AG04450 (cell line): ENCODE measurements at regions not wholly inside any gene's neighbourhood (a gene's known extent, or its start where the extent isn't known, plus 50 kb on each side); places are given as distances from the start of the nearest gene placed in this dataset.

Experiments used
- CTCF ChIA-PET: fragments of 300-600, 350-600 bp; formaldehyde crosslinking; extraction: SDS; loops from one replicate; lab custom pipeline; 2022; ENCODE audit warnings: antibody characterized with exemption, inconsistent platforms; lab: Charles Lee
- POLR2A ChIA-PET: fragments of 350-600 bp; formaldehyde crosslinking; extraction: SDS; loops from one replicate; lab custom pipeline; 2021; ENCODE audit warnings: antibody characterized with exemption, inconsistent platforms; lab: Yijun Ruan, JAX
- DNase-seq: peaks from one replicate; pipeline ENCODE4 v3.0.0-alpha.2; 2011; ENCODE audit warnings: low read depth, low spot score
- H3K27ac ChIP-seq: one replicate; pipeline ENCODE4 v1.5.1; 2012; ENCODE audit warnings: low read depth, low read length, control low read depth
- H3K27me3 ChIP-seq: one replicate; pipeline ENCODE4 v1.6.0; 2012; ENCODE audit warnings: low read length; ENCODE audit not compliant: control insufficient read depth, insufficient read depth
- H3K4me3 ChIP-seq: 2 replicates; pipeline ENCODE4 v1.5.1; 2011; ENCODE audit warnings: mild to moderate bottlenecking, low read depth, low read length, control low read depth
- H3K9me3 ChIP-seq: 2 replicates; pipeline ENCODE4 v1.5.1; 2012; ENCODE audit warnings: low read length; ENCODE audit not compliant: control insufficient read depth, insufficient read depth
- TF ChIP-seq, protein P1 (sequence below): IDR thresholded peaks from 2 replicates; pipeline ENCODE4 v1.5.1; 2011; ENCODE audit warnings: low read depth, low read length, control low read depth, inconsistent platforms

- POLR2A ChIA-PET = no interaction called here
- CTCF ChIA-PET = no interaction called here
- TF ChIP-seq, protein P1, sequence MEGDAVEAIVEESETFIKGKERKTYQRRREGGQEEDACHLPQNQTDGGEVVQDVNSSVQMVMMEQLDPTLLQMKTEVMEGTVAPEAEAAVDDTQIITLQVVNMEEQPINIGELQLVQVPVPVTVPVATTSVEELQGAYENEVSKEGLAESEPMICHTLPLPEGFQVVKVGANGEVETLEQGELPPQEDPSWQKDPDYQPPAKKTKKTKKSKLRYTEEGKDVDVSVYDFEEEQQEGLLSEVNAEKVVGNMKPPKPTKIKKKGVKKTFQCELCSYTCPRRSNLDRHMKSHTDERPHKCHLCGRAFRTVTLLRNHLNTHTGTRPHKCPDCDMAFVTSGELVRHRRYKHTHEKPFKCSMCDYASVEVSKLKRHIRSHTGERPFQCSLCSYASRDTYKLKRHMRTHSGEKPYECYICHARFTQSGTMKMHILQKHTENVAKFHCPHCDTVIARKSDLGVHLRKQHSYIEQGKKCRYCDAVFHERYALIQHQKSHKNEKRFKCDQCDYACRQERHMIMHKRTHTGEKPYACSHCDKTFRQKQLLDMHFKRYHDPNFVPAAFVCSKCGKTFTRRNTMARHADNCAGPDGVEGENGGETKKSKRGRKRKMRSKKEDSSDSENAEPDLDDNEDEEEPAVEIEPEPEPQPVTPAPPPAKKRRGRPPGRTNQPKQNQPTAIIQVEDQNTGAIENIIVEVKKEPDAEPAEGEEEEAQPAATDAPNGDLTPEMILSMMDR = no peak
These were observed 1448.3 kb downstream of the BRD1 start for GRCh38 chr22:48379371-48379770.

GRCh38 chr22:48378673-48379072, 1449.0 kb downstream of the BRD1 start:
- CTCF ChIA-PET = no interaction called here
- TF ChIP-seq, protein P1 = no peak

More at GRCh38 chr22:48379371-48379770, 1448.3 kb downstream of the BRD1 start:
- no peak overlapping the region for H3K4me3 ChIP-seq
- no peak overlapping the region for H3K27ac ChIP-seq
- H3K9me3 ChIP-seq = peaks cover 58% of the 10 kb centered on the region
- DNase-seq = no peak
- no peaks in the 10 kb centered on the region for H3K27me3 ChIP-seq

DNA sequence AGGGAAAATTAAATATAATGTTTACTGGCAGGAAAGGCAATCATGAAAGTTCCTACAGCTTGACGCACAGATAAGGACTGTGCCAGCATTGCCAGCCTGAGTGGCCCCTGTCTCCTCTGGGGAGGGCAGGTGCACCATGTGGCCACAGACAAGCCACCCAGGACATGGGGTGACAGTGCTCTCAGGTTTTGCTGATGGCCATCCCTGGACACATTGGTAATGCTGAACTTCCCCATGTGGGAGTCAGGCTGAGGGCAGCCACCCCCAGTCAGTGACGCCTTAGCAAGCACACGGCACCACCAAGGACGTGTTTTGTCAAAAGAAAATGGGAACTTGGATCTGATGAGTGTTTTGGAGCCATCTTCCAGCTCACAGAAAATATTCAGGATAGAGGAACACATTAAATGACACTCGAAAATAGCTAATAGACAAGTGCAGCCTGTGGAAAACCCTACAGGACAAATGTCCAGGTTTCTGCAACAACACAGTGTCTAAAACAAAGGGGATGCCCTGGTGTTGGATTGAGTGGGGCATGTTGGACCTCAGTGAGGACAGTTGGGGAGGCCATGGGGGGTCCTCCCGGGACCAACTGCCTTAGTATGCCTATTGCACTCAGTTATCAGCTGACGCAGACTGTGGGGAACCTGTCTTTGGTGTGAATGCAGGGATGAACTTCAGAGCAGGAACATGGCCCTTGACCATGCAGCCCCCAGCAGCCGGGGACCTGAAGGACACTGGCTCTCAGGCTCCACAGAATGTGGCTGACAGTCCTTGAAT, 1450.5 kb downstream of the BRD1 start:
- Histone ChIP-seq H3K4me3 (no peak overlapping the region), H3K9me3 (peaks cover 70% of the 10 kb centered on the region), H3K27me3 (no peaks in the 10 kb centered on the region), H3K27ac (no peak overlapping the region)
- no peak for DNase-seq
- POLR2A ChIA-PET = no interaction called here
- TF ChIP-seq, protein P1 = no peak
- CTCF ChIA-PET = no interaction called here

More at GRCh38 chr22:48378673-48379072, 1449.0 kb downstream of the BRD1 start:
- Histone ChIP-seq H3K27me3 (no peaks in the 10 kb centered on the region), H3K9me3 (peaks cover 62% of the 10 kb centered on the region), H3K27ac (no peak overlapping the region), H3K4me3 (no peak overlapping the region)
- no peak for DNase-seq
- POLR2A ChIA-PET = no interaction called here

- peaks cover 74% of the 10 kb centered on the region for H3K9me3 ChIP-seq
- DNase-seq = no peak
- H3K4me3 ChIP-seq = no peak overlapping the region
- no peaks in the 10 kb centered on the region for H3K27me3 ChIP-seq
- no peak overlapping the region for H3K27ac ChIP-seq
- POLR2A ChIA-PET = no interaction called here
- CTCF ChIA-PET = no interaction called here
- TF ChIP-seq, protein P1 = no peak
These were observed 1451.2 kb downstream of the BRD1 start for GRCh38 chr22:48376428-48376827.

DNA sequence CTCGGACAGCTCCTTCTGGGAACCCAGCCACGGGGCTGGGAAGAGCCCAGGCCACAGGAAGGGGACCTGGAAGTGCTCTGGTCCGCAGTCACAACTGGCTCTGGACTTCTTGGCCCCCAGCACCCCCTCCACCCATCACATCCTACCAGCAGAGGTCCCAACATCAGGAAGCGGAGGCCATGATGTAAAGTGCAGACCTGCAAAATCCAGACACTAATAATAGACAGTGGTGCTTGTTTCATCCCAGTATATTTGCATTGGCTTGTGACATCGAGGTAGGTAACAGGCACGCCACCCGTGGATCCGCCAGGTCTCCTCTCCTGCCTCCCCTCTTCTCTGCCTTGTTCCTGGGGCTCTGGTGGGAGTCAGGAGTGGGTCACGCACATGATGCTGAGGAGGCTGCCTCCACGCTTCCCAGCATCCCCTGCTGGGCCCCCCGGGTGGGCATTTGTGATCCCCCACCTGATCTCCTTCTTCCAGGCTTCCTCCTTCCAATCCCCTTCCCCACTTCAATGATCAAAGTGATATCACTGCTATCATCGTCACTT, 1454.0 kb downstream of the BRD1 start:
- Histone ChIP-seq H3K27me3 (no peaks in the 10 kb centered on the region), H3K27ac (no peak overlapping the region), H3K9me3 (peaks cover 73% of the 10 kb centered on the region), H3K4me3 (no peak overlapping the region)
- DNase-seq = no peak
- POLR2A ChIA-PET = no interaction called here
- TF ChIP-seq, protein P1 = no peak
- CTCF ChIA-PET = no interaction called here
